ENCODE measurements at regions not wholly inside any gene's neighbourhood (a gene's known extent, or its start where the extent isn't known, plus 50 kb on each side); places are given as distances from the start of the nearest gene placed in this dataset.

DNA sequence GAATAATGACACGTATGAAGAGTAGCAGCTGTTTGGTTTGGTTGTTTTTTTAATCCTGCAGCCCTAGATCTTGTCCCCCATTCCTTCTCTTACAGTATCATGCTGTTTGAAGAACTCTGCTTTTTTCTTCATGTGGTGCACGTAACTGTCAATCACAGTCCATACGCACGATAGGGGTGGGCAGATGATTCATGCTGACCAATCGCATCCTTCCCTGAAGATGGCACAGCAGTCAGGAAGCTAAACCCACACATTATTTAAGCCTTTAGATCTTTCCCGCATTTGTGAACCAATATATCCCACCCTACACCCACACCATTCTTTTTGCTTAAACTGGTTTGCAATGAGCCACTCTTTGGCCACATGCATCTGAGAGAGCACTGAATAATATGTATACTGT lies 158.9 kb upstream of the PLEKHA5 start:
- DNase-seq (ENCODE audit: low spot score), result no peak

DNA sequence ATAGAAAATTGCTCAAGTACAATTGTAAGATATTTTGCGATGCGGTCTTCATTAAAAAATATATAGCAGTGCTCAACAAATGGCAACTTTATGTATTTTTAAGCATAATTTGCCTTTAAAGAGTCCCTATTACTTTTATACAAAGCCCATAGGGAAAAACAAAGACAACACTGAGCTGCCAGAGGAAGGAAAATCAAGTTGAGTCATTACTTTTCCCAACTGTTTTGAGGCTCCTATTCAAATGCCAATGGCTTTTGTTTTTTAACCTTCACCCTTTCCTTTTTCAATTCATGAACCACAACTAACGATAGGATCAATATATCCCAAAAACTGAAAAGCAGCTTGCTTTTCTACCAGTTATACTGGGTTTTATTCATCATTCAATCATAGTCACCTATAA lies 157.6 kb upstream of the PLEKHA5 start:
- no peak for DNase-seq (ENCODE audit: low spot score)

DNA sequence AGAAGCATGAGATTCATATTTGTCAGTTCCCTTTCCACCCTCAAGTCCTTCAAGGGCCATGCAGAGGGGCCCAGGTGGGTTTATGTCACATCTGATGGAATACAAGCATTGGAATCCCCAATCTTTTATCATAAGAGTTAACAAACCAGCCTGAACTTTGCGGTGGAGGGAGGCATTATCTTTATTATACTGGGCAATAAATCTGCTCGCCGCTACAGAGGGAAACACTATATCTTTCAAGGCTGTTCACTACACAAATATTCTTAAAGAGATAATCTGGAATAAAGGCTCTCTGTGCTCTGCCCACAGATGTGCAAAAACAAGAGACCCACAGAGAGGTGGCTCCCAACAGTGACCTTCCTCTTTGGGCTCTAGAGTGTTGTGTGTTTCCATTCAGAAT lies 153.6 kb upstream of the PLEKHA5 start:
- no peak for DNase-seq (ENCODE audit: low spot score)

DNA sequence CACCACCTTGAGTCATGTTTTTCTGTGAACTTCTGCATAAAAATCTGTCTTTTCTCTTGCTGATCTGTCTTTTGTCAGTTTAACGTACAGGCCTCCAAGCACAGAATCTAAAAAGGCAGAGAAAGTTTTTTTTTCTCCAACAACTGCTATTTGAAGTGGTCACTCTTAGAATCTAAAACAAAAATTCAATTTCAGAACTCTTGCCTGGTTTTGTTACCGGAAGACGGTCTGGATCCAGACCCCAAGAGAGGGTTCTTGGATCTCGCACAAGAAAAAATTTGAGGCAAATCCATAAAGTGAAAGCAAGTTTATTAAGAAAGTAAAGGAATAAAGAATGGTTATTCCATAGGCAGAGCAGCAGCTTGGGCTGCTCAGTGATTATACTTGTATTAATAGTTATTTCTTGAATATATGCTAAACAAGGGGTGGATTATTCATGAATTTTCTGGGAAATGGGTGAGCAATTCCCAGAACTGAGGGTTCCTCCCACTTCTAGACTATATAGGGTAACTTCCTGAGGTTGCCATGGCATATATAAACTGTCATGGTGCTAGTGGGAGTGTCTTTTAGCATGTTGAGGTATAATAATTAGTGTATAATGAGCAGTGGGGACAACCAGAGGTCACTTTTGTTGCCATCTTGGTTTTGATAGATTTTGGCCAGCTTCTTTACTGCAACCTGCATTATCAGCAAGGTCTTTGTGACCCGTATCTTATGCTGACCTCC lies 150.0 kb upstream of the PLEKHA5 start:
- no peak for DNase-seq (ENCODE audit: low spot score)

DNA sequence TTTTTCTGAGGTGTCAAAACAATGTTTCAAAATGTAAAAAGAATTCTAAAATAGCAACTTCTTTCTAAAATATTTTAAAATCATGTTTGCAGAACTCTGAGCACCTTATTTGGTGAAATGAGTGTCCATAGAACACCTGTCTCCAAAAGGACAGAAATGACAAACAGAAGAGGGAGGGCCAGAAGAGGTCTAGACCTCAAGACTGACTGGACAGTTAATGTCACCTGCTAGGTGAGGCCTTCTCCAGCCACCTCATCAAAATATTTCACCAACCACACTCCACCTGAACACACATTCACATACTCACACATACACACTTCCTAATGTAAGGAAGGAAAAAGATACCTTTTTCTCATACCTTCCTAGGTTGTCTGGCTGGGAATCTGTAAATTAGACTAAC lies 147.8 kb upstream of the PLEKHA5 start:
- no peak for DNase-seq (ENCODE audit: low spot score)

DNA sequence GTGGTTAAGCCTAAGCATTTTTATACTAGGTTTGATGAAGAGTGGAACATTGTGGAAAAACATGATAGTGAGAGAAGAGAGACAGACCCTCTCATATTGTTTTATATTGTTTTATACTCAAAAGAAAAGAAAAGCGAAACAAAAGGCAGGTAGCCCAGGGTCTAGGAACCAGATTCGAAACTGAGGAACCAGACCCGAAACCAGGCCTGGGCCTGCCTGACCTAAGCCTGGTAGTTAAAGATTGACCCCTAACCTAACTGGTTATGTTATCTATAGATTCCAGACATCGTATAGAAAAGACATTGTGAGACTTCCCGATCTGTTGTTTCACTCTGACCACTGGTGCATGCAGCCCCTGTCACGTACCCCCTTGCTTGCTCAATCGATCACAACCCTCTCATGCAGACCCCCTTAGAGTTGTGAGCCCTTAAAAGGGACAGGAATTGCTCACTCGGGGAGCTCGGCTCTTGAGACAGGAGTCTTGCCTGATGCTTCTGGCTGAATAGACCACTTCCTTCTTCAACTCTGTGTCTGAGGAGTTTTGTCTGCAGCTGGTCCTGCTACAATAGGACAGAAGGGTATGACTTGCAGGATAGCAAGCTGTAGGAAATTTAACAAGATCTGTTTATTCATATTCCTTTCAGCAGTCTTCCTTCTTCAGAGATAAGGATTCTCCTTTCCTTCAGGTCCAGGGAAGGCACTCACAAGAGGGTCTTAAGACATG lies 147.1 kb upstream of the PLEKHA5 start:
- no peak for DNase-seq (ENCODE audit: low spot score)

DNA sequence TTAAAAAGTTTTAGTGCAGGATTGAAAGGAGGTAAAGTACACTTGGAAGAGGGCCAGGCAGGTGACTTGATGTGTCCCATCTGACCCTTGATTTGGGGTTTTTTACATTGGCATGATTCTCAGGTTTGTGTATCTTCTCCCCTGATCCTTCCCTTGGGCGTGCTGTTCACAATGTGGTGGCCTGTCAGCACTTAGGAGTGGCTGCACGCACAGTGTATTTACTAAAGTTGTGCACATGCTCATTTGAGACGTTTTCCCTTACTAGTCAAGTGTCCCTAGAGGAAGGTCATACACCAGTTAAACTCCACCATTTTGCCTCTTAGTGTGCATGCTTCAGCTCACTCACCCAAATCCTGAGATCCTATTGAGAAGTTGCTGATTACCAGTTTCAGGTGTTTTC lies 145.7 kb upstream of the PLEKHA5 start:
- no peak for DNase-seq (ENCODE audit: low spot score)

DNA sequence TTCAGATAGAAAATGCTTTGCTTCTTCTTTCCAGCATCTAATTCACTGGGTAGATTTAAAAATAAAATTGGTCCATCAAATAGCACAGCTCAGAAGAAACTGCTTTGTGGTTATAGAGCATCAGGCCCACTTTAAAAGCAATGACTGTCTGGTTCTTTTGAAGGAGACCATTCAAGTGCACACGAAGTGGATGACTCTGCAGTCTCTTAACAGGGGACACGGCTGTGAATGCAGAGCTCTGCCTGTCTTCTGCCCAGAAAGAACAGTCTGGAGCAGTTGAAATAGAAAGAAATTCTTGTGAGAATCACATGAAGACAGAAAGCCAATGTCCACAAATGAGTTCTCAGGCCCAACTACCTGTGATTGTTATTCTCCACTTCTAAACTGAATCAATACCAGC lies 138.7 kb upstream of the PLEKHA5 start:
- DNase-seq (ENCODE audit: low spot score), result no peak

DNA sequence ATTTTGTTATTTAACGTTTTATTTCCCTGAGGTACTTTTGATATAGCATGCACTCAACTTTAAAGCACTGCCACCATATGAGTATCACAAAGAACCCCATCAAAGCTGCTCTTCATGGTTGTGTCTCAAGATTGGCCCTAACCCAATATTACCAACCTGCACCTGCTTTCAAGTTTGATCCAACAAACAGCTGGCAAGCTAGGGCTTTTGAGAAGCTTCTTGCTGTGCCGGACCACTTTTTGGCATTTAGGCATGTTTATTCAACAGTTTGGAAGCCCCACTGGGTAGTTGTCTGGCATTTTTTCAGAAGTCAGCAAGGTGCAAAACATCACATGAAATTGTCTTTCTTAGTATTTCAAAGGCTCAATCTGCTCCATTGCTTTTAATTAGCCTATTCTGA lies 137.2 kb upstream of the PLEKHA5 start:
- no peak for DNase-seq (ENCODE audit: low spot score)

DNA sequence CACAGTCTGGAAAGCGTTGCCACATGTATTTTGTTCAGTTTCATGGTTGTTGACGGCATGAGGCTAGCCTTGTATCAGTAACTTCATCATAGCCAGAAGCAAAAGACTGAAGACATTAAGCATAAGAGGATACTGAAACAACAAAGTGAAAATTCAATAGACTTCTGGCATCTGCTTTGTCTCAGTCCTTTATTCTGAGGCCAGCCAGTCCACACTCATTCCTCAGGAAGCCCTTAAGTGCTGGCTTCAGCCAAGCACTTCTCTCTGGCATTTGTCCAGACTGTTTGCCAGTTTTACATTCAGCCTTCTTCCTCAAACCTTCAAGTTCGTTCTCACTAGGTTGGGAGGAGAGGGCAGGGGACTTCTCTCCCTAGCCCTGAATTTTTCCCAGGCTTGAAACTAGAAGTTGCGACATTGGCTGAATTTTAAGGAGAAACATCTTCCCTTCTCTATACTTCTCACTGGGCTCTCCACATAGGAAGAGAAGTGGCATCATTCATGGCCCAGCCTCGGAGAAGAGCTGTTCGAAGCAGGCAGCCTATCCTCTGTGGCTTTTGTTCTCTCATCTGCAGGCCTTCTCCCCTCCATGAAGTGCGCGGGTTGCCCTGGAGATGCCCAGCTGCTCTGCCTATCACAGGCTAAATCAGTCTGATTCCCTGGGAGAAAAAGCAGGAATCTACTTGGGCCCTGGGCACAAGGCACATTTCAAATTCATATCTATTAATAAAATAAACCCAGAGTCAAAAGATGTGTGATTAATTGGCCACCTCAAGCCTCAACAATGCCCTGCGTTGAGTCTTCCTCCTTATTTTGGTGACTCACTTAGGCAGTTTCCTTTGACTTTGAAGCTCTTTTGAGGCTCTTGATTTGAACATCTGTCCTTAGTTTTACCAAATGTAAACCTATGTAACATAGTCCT lies 130.9 kb upstream of the PLEKHA5 start:
- no peak for DNase-seq (ENCODE audit: low spot score)

DNA sequence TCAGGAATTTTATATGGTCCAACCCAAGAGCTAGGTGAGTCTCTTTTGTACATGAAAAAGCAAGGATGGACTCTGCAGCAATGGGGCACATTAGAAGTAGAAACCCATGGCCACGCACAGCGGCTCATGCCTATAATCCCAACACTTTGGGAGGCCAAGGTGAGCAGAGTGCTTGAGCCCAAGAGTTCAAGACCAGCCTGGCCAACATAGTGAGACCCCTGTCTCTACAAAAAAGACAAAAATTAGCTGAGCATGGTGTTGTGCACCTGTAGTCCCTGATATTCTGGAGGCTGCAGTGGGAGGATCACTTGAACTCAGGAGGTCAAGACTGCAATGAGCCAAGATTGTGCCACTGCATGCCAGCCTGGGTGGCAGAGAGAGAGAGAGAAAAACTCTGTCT lies 128.7 kb upstream of the PLEKHA5 start:
- DNase-seq (ENCODE audit: low spot score), result no peak

DNA sequence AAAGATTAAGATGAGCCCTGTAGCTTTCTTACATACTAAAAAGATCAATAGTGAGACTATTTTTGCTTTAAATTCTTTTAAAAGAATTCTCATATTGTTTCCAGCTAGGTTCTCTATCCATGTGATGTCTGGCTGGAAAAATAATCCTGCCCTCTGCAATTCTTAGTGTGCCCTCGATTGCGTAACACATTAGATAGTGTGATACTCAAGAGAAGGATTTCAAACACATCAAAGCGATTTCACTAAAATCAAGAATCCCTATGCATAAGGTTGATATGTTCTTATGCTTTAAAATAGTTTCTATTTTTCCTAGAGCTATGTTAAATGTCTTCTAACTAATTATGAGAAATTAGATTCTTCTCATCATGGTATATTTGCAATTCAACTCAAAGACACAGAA lies 127.3 kb upstream of the PLEKHA5 start:
- DNase-seq (ENCODE audit: low spot score), result no peak

DNA sequence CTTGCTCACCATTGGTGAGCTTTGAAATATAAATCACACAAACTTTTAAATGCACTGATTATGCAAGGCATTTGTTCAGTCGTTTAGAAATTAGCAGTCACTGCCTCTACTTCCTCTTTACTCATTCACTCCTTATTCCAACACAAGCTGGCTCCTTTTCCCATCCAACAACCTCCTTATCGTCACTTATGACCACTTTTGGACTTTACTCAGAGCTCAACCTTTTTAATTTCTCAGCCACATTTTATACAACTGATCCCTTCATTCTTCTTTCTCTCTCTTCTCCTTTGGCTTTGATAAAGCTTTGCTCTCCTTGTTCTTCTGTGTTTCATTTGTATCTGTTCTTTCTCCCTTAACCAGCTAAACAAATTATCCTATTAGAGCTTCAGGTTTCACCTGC lies 126.4 kb upstream of the PLEKHA5 start:
- no peak for DNase-seq (ENCODE audit: low spot score)

DNA sequence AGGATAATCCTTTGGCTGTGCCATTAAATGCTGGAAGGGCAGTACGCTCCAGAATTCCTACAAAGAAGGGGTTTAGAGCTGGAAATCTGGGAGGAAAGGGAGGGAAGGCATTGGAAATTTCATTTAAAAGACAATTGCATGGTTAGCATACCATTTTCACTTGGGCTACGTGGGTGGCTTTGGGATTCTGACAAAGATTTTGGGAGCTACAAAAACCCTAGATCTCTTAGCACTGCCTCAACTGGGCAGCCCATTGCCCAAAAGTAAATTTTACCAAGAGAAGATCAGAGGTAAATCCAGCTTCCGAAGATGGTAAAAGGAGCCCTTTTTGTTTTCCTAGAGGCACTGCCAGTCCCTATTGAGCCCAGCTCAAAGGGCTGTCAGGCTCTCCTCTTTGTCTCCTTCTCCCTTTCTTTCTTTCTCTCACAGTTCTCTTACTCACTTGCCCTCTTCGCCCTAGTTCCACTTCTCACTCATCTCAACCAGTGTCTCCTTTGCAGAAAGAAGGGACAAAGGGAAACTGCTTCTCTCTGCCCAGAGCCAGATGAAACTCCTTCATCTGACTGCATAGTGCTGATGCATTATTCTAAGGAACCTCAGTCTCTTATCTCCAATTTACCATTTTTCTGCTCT lies 125.4 kb upstream of the PLEKHA5 start:
- DNase-seq (ENCODE audit: low spot score), result no peak

DNA sequence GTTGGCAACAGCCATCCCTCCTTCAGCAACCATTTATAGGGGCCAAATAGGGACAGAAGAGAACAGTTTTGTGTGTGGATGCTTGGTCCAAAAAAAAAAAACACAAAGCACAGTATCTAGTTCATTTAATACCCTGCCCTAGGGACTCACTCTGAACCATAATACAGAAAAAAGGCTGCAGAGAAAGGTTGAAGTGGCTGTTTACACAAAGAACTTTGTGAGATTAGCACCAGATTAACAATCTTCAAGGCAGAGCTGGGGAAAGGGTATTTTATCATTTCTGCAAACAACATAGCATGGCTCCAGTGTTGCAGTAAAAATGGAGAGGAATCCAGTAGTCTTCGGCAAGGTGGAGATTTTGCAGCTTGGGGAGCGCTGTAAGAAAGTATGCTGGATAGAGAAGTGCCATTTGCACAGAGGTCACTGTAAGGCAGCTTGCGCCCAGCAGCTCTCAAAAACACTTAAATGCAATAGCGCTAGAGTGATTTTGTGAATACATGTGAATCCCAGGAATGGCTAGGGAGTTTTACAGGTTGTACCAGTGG lies 124.2 kb upstream of the PLEKHA5 start:
- no peak for DNase-seq (ENCODE audit: low spot score)

DNA sequence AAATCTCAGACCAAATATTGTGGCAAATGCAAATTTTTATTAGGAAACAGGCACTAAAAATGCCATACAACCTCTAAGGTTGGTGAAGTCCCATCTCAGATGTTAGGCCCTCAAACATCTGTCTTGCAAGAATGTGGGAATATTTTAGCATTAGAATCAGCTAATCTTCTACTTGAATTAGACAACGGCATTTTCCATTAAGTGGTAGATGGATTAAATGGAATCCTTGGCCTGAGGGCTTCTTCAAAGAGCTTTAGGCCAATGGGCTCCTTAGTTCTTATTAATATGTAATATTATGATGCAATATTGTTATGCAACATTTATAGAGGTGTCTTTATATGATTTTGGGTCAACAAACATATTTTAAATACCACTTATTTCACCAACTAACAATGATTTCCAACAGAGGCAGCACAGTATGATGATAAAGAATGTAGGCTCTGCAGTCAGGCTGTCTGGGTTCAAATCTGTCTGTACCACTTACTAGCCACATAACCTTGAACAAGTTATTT lies 122.9 kb upstream of the PLEKHA5 start:
- DNase-seq (ENCODE audit: low spot score), result no peak

DNA sequence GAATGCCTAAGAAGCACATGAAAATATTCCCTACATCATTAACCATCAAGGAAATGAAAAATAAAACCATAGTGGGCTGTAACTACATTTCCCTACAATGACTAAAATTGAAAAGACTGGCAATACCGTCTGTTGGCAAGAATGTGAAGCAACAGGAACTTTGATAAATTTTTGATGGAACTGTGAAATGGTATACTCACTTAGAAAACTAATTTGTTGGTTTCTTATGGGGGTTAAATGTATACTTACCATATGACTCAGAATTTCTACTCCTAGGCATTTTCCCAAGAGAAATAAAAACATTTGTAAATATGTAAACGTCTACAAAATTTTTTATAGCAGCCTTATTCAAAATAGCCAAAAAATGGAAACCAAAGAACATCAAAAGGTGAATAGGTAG lies 121.4 kb upstream of the PLEKHA5 start:
- DNase-seq (ENCODE audit: low spot score), result no peak

DNA sequence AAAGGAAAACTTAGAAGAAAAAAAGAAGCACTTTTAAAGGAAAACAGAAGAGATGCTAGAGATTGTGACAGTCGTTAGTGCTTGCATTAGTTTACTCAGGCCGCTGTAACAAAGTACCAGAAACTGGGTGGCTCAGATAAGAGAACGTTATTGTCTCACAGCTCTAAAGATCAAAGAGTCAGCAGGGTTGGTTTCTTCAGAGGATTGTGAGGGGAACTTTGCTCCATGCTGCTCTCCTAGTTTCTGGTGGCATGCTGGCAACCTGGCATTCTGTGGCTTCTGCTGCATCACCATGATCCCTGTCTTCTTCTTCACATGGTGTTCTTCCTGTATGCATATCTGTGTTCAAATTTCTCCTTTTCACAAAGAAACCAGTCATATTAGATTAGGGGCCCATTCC lies 119.4 kb upstream of the PLEKHA5 start:
- no peak for DNase-seq (ENCODE audit: low spot score)

DNA sequence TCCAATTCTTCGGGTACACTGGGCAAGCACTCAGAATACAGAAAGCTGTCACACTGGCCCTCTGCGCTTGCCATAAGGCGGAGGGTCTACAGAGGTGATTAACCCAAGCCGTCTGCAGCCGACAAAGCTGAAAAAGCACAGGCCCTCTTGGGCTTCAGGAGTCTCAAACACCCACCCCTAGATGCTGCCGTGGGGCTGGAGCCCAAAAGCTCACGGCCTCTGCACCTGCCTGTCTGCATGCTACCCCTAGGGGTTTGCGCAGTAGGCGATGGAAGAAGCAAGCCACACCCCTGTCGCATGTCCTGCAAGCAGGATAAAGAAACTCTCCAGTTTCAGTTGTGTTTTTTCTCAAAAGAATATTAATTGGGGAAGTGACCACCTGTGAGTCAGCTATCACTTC lies 118.8 kb upstream of the PLEKHA5 start:
- DNase-seq (ENCODE audit: low spot score), result no peak

DNA sequence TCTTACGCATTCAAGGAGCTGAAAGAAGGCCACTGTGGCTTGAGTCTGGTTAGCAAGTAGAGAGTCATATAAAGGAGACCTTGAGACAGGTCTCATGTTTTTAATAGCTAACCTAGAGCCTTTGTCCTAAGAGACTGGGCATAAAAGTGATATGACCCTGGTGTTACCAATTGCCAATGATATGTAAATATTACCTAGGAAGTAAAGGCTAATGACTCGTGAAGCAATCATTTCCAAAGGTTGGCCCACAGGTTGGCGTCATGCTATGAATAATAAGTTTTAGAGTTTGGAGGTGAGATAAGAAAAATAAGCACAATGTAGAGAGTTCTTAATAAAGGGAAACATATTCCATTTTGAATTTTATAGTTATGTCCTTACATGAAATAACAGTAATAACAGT lies 116.6 kb upstream of the PLEKHA5 start:
- no peak for DNase-seq (ENCODE audit: low spot score)

DNA sequence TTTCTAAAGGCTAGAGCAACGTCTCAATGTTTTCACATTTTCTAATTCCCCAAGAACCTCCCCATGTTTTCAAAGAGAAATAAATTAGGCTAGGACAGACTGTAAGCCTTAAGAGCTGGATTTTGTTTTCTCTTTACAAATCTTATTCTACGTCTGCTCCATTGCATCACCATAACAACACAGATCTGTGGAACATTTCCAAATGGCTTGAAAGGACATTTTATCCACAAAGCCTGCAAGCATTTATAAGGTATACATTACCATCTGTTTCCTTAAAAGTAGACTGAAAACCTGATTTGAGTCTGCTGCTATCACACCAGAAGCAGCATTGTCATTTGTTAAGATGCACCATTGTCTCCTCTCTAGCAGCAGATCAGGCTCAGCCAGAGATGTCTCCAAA lies 115.3 kb upstream of the PLEKHA5 start:
- DNase-seq (ENCODE audit: low spot score), result no peak

DNA sequence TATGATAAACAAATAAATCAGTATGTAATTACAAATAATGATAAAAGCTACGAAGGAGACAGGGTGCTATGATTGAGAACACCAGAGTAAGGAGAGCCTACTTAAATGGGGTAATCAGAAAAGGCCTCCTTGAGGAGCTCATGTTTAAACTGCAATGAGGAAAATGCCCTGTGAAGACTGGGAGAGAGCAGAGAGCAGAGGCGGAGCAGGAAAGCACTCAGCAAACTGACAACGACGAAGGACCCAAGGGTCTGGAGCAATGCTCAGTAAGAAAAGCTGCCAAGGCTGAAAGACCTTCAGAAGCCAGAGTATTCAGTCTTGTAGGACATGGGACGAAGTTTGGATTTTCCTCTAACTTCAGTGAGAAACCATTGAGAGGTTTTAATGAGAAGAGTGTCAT lies 114.2 kb upstream of the PLEKHA5 start:
- DNase-seq (ENCODE audit: low spot score), result no peak

Measured in CD4-positive, alpha-beta T cell treated with Interleukin-2 at 100 ng/mL for 4 hours (primary cell).